ENCODE measurements at regions not wholly inside any gene's neighbourhood (a gene's known extent, or its start where the extent isn't known, plus 50 kb on each side); places are given as distances from the start of the nearest gene placed in this dataset.

DNA sequence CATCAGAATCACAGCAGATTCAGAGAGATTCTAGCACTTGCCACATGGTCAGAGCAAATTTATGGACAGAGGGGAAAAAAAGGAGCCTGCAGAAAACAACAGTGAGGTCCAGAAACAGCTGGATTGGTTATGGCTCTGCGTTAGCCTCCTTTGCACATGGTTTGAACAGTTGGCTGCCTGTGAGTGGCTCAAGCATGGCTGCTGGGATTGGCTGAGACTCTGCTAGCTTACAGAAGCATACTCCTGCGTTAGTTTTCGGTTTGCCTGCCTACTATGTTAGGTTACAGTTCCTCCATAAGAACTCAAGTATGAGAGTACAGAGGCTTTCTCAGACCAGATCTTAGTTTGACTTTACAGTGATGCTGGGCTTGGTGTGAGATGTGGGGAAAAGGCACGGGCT lies 80.7 kb upstream of the WDR11 start:
- BruUV-seq (replicated peaks) = no TSS peak
- Histone ChIP-seq H3K27ac (ENCODE audit: extremely low read depth, low read depth, low read length) (no peak overlapping the region), H3K4me3 (no peak overlapping the region), H4K20me1 (replicated peaks; ENCODE audit: control insufficient read depth, insufficient read depth, low read length) (no peaks in the 10 kb centered on the region), H3K36me3 (ENCODE audit: control insufficient read depth, insufficient read depth, low read length) (no peaks in the 10 kb centered on the region), H2AFZ (ENCODE audit: low read depth, low read length) (no peak overlapping the region), H3K4me2 (ENCODE audit: insufficient read depth, low read length) (no peak overlapping the region), H3K27me3 (ENCODE audit: control insufficient read depth in 2 of 2, insufficient read depth in 2 of 2, low read length in 2 of 2) (no peaks in the 10 kb centered on the region), H3K4me1 (replicated peaks in 1 of 2; ENCODE audit: control insufficient read depth in 2 of 2, insufficient read depth in 2 of 2, low read length in 2 of 2) (no peaks in the 10 kb centered on the region), H3K9ac (ENCODE audit: insufficient read depth in 1 of 2, low read depth in 2 of 2, low read length in 2 of 2) (no peak overlapping the region), H3K9me1 (ENCODE audit: control insufficient read depth, insufficient read depth, low read length) (no peaks in the 10 kb centered on the region), H3K79me2 (ENCODE audit: control insufficient read depth, insufficient read depth, low read length) (no peaks in the 10 kb centered on the region), H3K9me3 (replicated peaks; ENCODE audit: control insufficient read depth, insufficient read depth, low read depth, low read length) (no peaks in the 10 kb centered on the region)
- DNase-seq (ENCODE audit: extremely low read depth in 1 of 4, low spot score in 3 of 4) (no peak), ATAC-seq (no peak), FAIRE-seq (no peak)
- 2% methylated on average over 4 of the region's 4 CpGs for WGBS (ENCODE audit: insufficient coverage, low coverage, missing lambda C conversion rate)
- CTCF ChIA-PET (ENCODE audit: low intra/inter-chr PET ratio) = no interaction called here
- POLR2A ChIA-PET = no interaction called here
- intact Hi-C loops (cut with micrococcal nuclease) = no loop called here
- in situ Hi-C loops (cut with MboI) = no loop called here
- TF ChIP-seq ETV1 (tag; conservative IDR thresholded peaks at IDR 0.05; ENCODE audit: low read depth) = no peak
- TF ChIP-seq KDM4B (IDR thresholded peaks at IDR 0.05; ENCODE audit: borderline replicate concordance in 2 of 2, low read depth in 1 of 2) = no peak
- TF ChIP-seq, protein P1, sequence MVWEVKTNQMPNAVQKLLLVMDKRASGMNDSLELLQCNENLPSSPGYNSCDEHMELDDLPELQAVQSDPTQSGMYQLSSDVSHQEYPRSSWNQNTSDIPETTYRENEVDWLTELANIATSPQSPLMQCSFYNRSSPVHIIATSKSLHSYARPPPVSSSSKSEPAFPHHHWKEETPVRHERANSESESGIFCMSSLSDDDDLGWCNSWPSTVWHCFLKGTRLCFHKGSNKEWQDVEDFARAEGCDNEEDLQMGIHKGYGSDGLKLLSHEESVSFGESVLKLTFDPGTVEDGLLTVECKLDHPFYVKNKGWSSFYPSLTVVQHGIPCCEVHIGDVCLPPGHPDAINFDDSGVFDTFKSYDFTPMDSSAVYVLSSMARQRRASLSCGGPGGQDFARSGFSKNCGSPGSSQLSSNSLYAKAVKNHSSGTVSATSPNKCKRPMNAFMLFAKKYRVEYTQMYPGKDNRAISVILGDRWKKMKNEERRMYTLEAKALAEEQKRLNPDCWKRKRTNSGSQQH (CRISPR knock-in tag; IDR thresholded peaks at IDR 0.05) = no peak
- TF ChIP-seq E2F1 (CRISPR knock-in tag; IDR thresholded peaks at IDR 0.05) = no peak
- TF ChIP-seq CHAMP1 (IDR thresholded peaks at IDR 0.05) = no peak
- TF ChIP-seq ZNF384 (IDR thresholded peaks at IDR 0.05; ENCODE audit: low read depth, low read length) = no peak
- TF ChIP-seq POLR3G (IDR thresholded peaks at IDR 0.05; ENCODE audit: extremely low read depth, insufficient read length, insufficient replicate concordance) = no peak
- TF ChIP-seq ZFP30 (CRISPR knock-in tag; IDR thresholded peaks at IDR 0.05; ENCODE audit: borderline replicate concordance) = no peak
